Chondrocyte (in vitro differentiated cells): ENCODE measurements at regions not wholly inside any gene's neighbourhood (a gene's known extent, or its start where the extent isn't known, plus 50 kb on each side); places are given as distances from the start of the nearest gene placed in this dataset.

Source experiments
- DNase-seq: peaks from one replicate; pipeline ENCODE4 v3.0.0; 2021; ENCODE audit warnings: mixed read lengths, low spot score
- H3K27ac Mint-ChIP-seq: one replicate; pipeline ENCODE4 v1.8.0; 2021; ENCODE audit warnings: mild to moderate bottlenecking, moderate library complexity, mixed read lengths; ENCODE audit not compliant: unreplicated experiment
- H3K27me3 Mint-ChIP-seq: 2 replicates; pipeline ENCODE4 v1.8.0; 2021; ENCODE audit warnings: low read depth, mixed read lengths
- H3K36me3 Mint-ChIP-seq: 2 replicates; pipeline ENCODE4 v1.8.0; 2021; ENCODE audit warnings: low read depth, mixed read lengths
- H3K4me1 Mint-ChIP-seq: 2 replicates; pipeline ENCODE4 v1.8.0; 2021; ENCODE audit warnings: low read depth, mild to moderate bottlenecking, mixed read lengths
- H3K4me3 Mint-ChIP-seq: one replicate; pipeline ENCODE4 v1.8.0; 2021; ENCODE audit warnings: mild to moderate bottlenecking, moderate library complexity, mixed read lengths; ENCODE audit not compliant: unreplicated experiment
- H3K9me3 Mint-ChIP-seq: 2 replicates; pipeline ENCODE4 v1.8.0; 2021; ENCODE audit warnings: low read depth, mixed read lengths
- TF ChIP-seq, protein P1 (sequence below): fragments of 200-600 bp; sonication (generic); IDR thresholded peaks from 2 replicates; pipeline ENCODE4 v1.5.0; 2021; ENCODE audit warnings: antibody characterized with exemption, mild to moderate bottlenecking, moderate library complexity

DNA sequence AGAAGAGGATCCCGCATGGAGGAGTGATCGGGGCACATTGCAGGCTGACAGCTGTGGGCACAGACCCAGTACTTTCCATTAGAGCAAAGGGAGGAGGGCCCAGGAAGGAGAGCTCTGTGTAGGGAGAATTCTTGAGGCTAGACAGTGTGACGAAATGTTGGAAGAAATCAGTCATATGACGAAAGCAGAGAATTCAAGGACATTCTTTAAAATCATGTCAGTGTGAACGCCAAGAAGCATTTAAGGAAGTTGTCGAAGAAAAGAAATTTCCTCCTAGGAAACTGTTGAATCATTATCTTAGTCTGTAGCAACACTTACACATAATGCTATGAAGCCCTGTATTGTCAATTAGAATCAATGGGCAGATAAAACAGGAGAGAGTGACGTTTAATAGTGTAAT lies 191.3 kb upstream of the ADARB2 start:
- Mint-ChIP-seq H3K27me3 (peaks cover 18% of the 10 kb centered on the region), H3K27ac (no peak overlapping the region), H3K4me3 (no peak overlapping the region), H3K9me3 (peaks cover 4% of the 10 kb centered on the region), H3K4me1 (no peaks in the 10 kb centered on the region), H3K36me3 (no peaks in the 10 kb centered on the region)
- DNase-seq: no peak
- TF ChIP-seq, protein P1, sequence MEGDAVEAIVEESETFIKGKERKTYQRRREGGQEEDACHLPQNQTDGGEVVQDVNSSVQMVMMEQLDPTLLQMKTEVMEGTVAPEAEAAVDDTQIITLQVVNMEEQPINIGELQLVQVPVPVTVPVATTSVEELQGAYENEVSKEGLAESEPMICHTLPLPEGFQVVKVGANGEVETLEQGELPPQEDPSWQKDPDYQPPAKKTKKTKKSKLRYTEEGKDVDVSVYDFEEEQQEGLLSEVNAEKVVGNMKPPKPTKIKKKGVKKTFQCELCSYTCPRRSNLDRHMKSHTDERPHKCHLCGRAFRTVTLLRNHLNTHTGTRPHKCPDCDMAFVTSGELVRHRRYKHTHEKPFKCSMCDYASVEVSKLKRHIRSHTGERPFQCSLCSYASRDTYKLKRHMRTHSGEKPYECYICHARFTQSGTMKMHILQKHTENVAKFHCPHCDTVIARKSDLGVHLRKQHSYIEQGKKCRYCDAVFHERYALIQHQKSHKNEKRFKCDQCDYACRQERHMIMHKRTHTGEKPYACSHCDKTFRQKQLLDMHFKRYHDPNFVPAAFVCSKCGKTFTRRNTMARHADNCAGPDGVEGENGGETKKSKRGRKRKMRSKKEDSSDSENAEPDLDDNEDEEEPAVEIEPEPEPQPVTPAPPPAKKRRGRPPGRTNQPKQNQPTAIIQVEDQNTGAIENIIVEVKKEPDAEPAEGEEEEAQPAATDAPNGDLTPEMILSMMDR: no peak

DNA sequence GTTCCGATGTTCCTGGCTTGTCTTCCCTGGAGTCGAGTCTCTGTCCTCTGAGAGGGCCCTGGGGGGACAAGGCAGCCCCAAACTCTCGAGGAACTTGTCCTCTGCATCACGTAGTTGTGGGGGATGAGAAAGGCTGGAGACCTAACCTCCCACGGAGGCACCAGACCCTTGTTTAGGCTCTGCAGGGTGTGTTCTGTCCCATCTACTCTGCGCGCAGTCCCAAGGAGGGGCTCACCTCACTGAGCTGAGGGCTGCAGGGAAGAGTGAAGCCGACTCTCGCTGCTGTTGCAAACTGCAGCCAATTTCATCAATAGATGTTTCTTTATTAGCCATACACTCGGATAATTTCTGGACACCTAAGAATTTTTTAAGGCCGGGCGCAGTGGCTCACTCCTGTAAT lies 186.7 kb upstream of the ADARB2 start:
- H3K4me3 Mint-ChIP-seq: no peak overlapping the region
- peaks cover 21% of the 10 kb centered on the region for H3K27me3 Mint-ChIP-seq

DNA sequence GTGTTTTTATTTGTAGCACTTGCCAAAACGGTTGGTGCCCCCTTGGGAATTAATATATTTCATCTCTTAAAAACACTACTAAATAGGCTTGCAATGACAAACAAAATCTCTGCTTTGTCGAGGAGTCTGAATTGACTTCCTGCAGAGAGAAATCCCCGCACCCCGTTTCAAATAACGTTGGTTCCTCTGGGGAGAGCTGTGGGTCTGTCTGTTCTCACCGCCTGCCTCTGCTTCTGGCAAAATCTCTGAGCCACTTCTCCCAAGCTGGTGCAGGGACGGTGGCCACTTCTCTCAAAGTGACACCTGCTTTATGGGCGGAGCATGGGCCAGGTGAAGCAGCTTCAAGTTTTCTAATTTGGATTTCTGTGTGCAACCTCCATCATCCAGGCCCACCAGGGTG lies 186.3 kb upstream of the ADARB2 start:
- TF ChIP-seq, protein P1: no peak
- Mint-ChIP-seq H3K27me3 (peaks cover 17% of the 10 kb centered on the region), H3K9me3 (peaks cover 3% of the 10 kb centered on the region), H3K36me3 (no peaks in the 10 kb centered on the region), H3K27ac (no peak overlapping the region), H3K4me3 (no peak overlapping the region), H3K4me1 (no peaks in the 10 kb centered on the region)
- no peak for DNase-seq

More for the DNA sequence above, 186.7 kb upstream of the ADARB2 start:
- TF ChIP-seq, protein P1: no peak
- no peaks in the 10 kb centered on the region for H3K4me1 Mint-ChIP-seq
- no peak overlapping the region for H3K27ac Mint-ChIP-seq
- DNase-seq: no peak
- H3K36me3 Mint-ChIP-seq: no peaks in the 10 kb centered on the region
- peaks cover 4% of the 10 kb centered on the region for H3K9me3 Mint-ChIP-seq

DNA sequence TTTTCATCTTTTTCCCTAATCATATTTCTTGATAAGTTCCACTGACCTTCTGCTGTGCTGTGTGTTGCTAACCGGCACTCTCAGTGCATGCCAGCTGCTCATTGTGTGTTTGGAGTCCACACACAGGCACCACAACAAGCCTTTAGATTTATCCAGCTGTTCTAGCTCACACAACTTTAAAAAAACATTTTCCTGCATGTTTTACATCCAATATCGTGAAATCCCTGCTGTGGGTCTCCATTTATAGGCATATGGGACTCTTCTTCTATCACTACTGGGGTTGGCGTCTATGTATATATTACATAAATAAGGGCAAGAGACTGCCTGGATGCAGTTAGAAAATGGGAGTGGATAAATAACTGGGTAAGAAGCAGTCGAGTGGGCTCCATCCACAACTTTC lies 183.6 kb upstream of the ADARB2 start:
- no peaks in the 10 kb centered on the region for H3K4me1 Mint-ChIP-seq
- peaks cover 10% of the 10 kb centered on the region for H3K27me3 Mint-ChIP-seq

DNA sequence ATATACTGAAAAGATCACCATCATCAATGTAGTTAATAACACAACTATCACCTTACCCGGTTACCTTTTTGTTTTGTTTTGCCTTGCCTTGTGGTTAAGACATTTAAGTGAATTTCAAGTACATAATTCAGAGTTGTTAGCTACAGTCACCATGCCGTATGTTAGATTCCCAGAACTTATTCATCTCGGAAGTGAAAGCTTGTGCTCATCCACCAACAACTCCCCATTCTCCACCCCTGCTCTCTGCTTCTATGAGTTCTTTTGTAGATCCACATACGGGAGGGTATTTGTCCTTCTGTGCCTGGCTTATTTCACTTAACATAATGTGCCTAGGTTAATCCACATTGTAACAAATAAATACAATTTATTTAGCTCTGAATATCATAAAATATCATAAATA lies 182.8 kb upstream of the ADARB2 start:
- H3K27ac Mint-ChIP-seq: no peak overlapping the region
- TF ChIP-seq, protein P1: no peak
- H3K4me3 Mint-ChIP-seq: no peak overlapping the region
- H3K36me3 Mint-ChIP-seq: no peaks in the 10 kb centered on the region
- no peak for DNase-seq
- H3K4me1 Mint-ChIP-seq: no peaks in the 10 kb centered on the region
- H3K9me3 Mint-ChIP-seq: peaks cover 15% of the 10 kb centered on the region
- H3K27me3 Mint-ChIP-seq: peaks cover 10% of the 10 kb centered on the region

More for the DNA sequence above, 183.6 kb upstream of the ADARB2 start:
- Mint-ChIP-seq H3K27ac (no peak overlapping the region), H3K36me3 (no peaks in the 10 kb centered on the region), H3K4me3 (no peak overlapping the region), H3K9me3 (peaks cover 15% of the 10 kb centered on the region)
- TF ChIP-seq, protein P1: no peak
- DNase-seq: no peak
